Lung (tissue), 11 donors: ENCODE measurements at regions not wholly inside any gene's neighbourhood (a gene's known extent, or its start where the extent isn't known, plus 50 kb on each side); places are given as distances from the start of the nearest gene placed in this dataset.

Experiments used
- ATAC-seq: fragments of 200-7000 bp; cut with Tn5 transposase; one replicate; pipeline ENCODE4 v1.9.1; 2020; ENCODE audit warnings: moderate number of reproducible peaks; ENCODE audit not compliant: insufficient read depth, low FRiP score
- DNase-seq, 3 donors: peaks; one replicate each; pipeline ENCODE4 v3.0.0-alpha.2; 2013 to 2017
- H3K27ac ChIP-seq, 2 donors: one replicate each; pipeline ENCODE4 v1.5.1; 2013; ENCODE audit warnings: mild to moderate bottlenecking in 2 of 2, moderate library complexity in 2 of 2, control low read depth in 1 of 2, inconsistent platforms in 1 of 2, low read depth in 1 of 2, low read length in 1 of 2
- H3K27me3 ChIP-seq, 3 donors: one replicate each; pipeline ENCODE4 v1.5.1; 2013; ENCODE audit warnings: low read length in 2 of 3; ENCODE audit not compliant: control insufficient read depth in 3 of 3, insufficient read depth in 3 of 3
- H3K36me3 ChIP-seq, 4 donors: one replicate each; pipeline ENCODE4 v1.5.1; 2013; ENCODE audit warnings: low read length in 4 of 4, mild to moderate bottlenecking in 1 of 4, moderate library complexity in 1 of 4; ENCODE audit not compliant: control insufficient read depth in 4 of 4, insufficient read depth in 4 of 4
- H3K4me1 ChIP-seq, 5 donors: one replicate each; pipeline ENCODE4 v1.5.1; 2013; ENCODE audit warnings: low read length in 5 of 5, mild to moderate bottlenecking in 2 of 5, moderate library complexity in 1 of 5; ENCODE audit not compliant: control insufficient read depth in 5 of 5, insufficient read depth in 5 of 5
- H3K4me3 ChIP-seq: one replicate; pipeline ENCODE4 v1.5.1; 2013; ENCODE audit warnings: mild to moderate bottlenecking, control low read depth, moderate library complexity
- H3K9ac ChIP-seq, 2 donors: one replicate each; pipeline ENCODE4 v1.5.1; 2013; ENCODE audit warnings: low read length in 2 of 2, control low read depth in 1 of 2; ENCODE audit not compliant: insufficient read depth in 1 of 2
- H3K9me3 ChIP-seq, 4 donors: one replicate each; pipeline ENCODE4 v1.5.1; 2013; ENCODE audit warnings: low read length in 3 of 4, mild to moderate bottlenecking in 1 of 4, moderate library complexity in 1 of 4; ENCODE audit not compliant: control insufficient read depth in 4 of 4, insufficient read depth in 3 of 4
- CTCF ChIP-seq: IDR thresholded peaks from 2 replicates; pipeline ENCODE4 v1.5.1; 2012; ENCODE audit warnings: mild to moderate bottlenecking; ENCODE audit errors: control extremely low read depth, extremely low read depth
- whole genome bisulfite sequencing, 2 donors: extraction: QIAGEN DNeasy Blood & Tissue Kit; methylation state at CpG; one replicate each; pipeline ENCODE4 v1.1.7; 2013; 5-methylcytosine and 5-hydroxymethylcytosine counted together
- donor health status: control.
- donor health status: control.
- donor health status: Bipolar disorder and iron deficiency.
- donor health status: healthy.
- donor health status: DM: yes; HTN: yes; CAD: no.

GRCh38 chr4:136706942-136707341 lies 825.4 kb downstream of the PCDH18 start:
- no peak for TF ChIP-seq CTCF
- Histone ChIP-seq H3K36me3 (no peaks in the 10 kb centered on the region), H3K27ac (no peak overlapping the region), H3K9ac (no peak overlapping the region), H3K4me3 (no peak overlapping the region), H3K27me3 (no peaks in the 10 kb centered on the region), H3K9me3 (peaks cover 0 to 2% (median 0%) of the 10 kb centered on the region in 4 donors), H3K4me1 (no peaks in the 10 kb centered on the region)
- DNase-seq = no peak
- 89 to 94% methylated on average over 7 of the region's 7 CpGs for WGBS, 2 donors
- ATAC-seq = no peak

GRCh38 chr4:136699905-136700304 lies 832.4 kb downstream of the PCDH18 start:
- Histone ChIP-seq H3K36me3 (no peaks in the 10 kb centered on the region), H3K9me3 (no peaks in the 10 kb centered on the region), H3K27me3 (no peaks in the 10 kb centered on the region), H3K9ac (no peak overlapping the region), H3K27ac (no peak overlapping the region), H3K4me3 (no peak overlapping the region), H3K4me1 (no peaks in the 10 kb centered on the region)
- 81 to 83% methylated on average over 3 of the region's 3 CpGs for WGBS, 2 donors
- ATAC-seq (no peak), DNase-seq (no peak)
- TF ChIP-seq CTCF = no peak

- no peaks in the 10 kb centered on the region for H3K9me3 ChIP-seq
- no peaks in the 10 kb centered on the region for H3K36me3 ChIP-seq
- no peaks in the 10 kb centered on the region for H3K4me1 ChIP-seq
- no peak overlapping the region for H3K4me3 ChIP-seq
- ATAC-seq = no peak
- no peak for DNase-seq
- TF ChIP-seq CTCF = no peak
- H3K9ac ChIP-seq = no peak overlapping the region
- WGBS, 2 donors = 82 to 86% methylated on average over 3 of the region's 3 CpGs
- H3K27ac ChIP-seq = no peak overlapping the region
- H3K27me3 ChIP-seq = no peaks in the 10 kb centered on the region
These were observed 840.7 kb downstream of the PCDH18 start for GRCh38 chr4:136691607-136692006.

GRCh38 chr4:136690360-136690759 lies 841.9 kb downstream of the PCDH18 start:
- TF ChIP-seq CTCF = no peak
- no peaks in the 10 kb centered on the region for H3K27me3 ChIP-seq
- H3K4me1 ChIP-seq = no peaks in the 10 kb centered on the region
- no peak overlapping the region for H3K27ac ChIP-seq
- H3K4me3 ChIP-seq = no peak overlapping the region
- WGBS, 2 donors = 50 to 63% methylated on average over 1 of the region's 1 CpG
- DNase-seq (no peak), ATAC-seq (no peak)
- H3K9me3 ChIP-seq = no peaks in the 10 kb centered on the region
- H3K9ac ChIP-seq = no peak overlapping the region
- H3K36me3 ChIP-seq = no peaks in the 10 kb centered on the region
